ENCODE measurements at regions not wholly inside any gene's neighbourhood (a gene's known extent, or its start where the extent isn't known, plus 50 kb on each side); places are given as distances from the start of the nearest gene placed in this dataset.

GRCh38 chr18:32582455-32582854, 111.8 kb upstream of the GAREM1 start:
- TF ChIP-seq EZH2phosphoT487 (IDR thresholded peaks at IDR 0.05; ENCODE audit: borderline replicate concordance): no peak
- no peak for TF ChIP-seq CTCF (conservative IDR thresholded peaks at IDR 0.05; ENCODE audit: low read length)

Measured in Loucy (cell line).